ENCODE measurements at regions not wholly inside any gene's neighbourhood (a gene's known extent, or its start where the extent isn't known, plus 50 kb on each side); places are given as distances from the start of the nearest gene placed in this dataset.

GRCh38 chr1:94688646-94689045 is 131.5 kb upstream of the SLC44A3 start:
- no peak for DNase-seq (ENCODE audit: low read depth)
- H3K4me3 ChIP-seq (ENCODE audit: low read depth, low read length) = no peak overlapping the region
- no peak for TF ChIP-seq CTCF (IDR thresholded peaks at IDR 0.05; ENCODE audit: insufficient read depth, low read depth, low read length, missing control alignments)

DNA sequence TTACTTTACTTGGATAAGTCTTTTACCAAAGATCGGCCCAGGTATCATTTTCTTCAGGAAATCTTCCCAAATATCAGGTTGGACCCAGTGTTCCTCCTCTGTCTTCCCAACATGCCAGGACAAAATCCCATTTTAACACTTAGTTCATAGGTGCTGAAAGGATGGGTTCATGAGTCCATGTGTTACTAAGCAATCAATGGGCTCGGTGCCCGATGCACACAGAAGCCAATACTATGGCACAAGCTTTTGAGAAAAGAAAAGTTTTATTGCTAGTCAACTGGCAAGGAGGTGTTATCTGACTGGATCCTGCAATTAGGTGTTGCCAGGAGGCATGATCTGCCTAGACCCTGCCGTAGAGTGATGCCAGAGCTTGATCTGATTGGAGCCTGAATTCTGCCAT is 133.3 kb upstream of the SLC44A3 start:
- no peak overlapping the region for H3K4me3 ChIP-seq (ENCODE audit: low read depth, low read length)
- TF ChIP-seq CTCF (IDR thresholded peaks at IDR 0.05; ENCODE audit: insufficient read depth, low read depth, low read length, missing control alignments) = no peak
- no peak for DNase-seq (ENCODE audit: low read depth)

DNA sequence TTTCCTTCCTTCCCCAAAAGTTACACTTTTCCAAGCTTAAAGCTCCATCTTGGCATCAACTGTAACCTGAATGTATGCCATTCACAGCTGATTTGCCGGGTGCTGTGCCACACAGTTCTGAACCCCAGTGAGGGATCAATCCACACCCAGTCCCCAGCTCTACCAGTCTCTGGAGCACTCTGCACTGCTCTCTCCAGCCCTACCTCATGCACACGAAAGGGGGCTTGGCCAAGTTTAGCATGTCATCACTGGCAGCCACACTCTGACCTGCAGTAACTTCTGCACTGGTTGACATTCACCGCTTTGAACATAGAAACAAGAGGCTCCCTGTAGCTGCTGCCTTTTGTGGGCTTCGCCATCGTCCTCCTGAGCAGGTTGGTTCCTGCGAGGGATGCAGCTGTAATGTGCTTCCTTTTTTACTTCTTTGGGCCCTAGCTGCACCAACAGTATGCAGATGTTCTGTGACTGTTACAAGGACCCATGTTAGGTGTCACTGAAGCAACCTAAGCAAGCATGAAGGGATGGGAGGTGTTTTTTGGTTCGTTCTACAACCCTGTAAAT is 135.4 kb upstream of the SLC44A3 start:
- no peak for DNase-seq (ENCODE audit: low read depth)
- no peak for TF ChIP-seq CTCF (IDR thresholded peaks at IDR 0.05; ENCODE audit: insufficient read depth, low read depth, low read length, missing control alignments)

DNA sequence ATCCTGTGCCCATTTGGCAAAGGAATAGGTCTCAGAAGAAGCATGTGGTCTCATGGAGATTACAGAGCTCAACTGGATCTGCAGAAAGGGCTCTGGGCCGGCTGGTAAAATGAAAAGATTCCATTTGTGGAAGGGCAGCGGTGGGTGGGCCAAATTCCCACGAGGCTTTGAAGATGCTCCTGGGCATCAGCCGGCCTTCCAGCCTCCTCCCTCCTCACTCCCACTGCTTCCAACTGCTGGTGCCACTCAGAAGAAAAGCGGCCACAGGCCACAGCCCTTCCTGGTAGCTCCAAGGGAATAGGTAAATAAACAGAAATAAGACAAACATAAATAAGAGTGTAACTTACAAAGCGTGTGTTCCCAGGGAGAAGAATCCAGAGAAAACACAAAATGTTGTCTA is 136.3 kb upstream of the SLC44A3 start:
- H3K4me3 ChIP-seq (ENCODE audit: low read depth, low read length) = no peak overlapping the region
- no peak for DNase-seq (ENCODE audit: low read depth)
- no peak for TF ChIP-seq CTCF (IDR thresholded peaks at IDR 0.05; ENCODE audit: insufficient read depth, low read depth, low read length, missing control alignments)

More for the DNA sequence above, 135.4 kb upstream of the SLC44A3 start:
- H3K4me3 ChIP-seq (ENCODE audit: low read depth, low read length) = no peak overlapping the region

DNA sequence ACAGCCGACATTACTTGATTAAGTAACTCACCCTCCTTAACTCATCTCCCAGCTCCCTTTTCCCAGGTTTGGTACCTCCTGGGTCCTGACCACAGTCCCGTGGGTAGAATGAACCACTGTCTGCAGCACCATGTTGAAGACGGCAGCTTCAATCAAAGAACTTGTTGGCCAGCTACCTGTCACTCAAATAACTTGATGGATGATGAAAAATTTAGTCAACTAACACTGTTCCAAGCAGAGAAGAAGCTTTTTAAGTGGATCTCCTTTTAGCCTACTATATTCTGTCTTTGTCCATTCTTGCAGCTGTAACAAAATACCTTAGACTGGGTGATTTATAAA is 138.4 kb upstream of the F3 start:
- TF ChIP-seq CTCF (IDR thresholded peaks at IDR 0.05; ENCODE audit: insufficient read depth, low read depth, low read length, missing control alignments) = no peak
- no peak for DNase-seq (ENCODE audit: low read depth)
- H3K4me3 ChIP-seq (ENCODE audit: low read depth, low read length) = no peak overlapping the region

DNA sequence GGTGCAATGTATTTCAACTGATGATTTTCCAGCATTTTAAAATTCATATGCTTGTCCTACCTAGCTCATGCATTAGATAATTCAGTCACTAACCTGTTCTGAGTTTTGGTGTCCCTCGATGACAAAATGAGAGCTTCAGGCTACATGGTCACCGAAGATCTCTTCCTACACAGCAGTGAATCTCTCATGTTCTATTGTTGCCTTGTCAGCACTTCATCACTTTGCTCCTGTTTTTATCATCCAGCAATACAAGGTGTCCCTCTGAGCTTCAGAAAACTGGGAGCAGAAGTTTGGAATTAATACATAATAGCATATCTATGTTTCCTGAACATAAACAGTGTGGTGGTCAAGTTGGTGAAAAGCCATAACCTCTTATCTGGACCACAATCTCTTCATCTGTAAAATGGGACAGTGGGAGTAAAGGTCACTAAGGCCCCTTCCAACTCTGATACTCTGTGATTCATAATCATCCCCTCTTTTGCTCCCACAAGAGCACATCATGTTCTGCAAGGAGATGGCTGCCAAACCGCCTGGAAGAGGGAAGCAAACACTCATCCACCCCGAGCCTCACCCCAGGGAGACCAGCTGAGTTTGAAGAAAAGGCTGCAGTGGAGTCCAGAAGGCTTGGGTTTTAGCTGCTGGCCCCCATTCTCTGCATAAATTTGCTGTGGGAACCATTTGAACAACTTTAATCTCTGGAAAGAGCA is 137.9 kb upstream of the F3 start:
- no peak overlapping the region for H3K4me3 ChIP-seq (ENCODE audit: low read depth, low read length)
- TF ChIP-seq CTCF (IDR thresholded peaks at IDR 0.05; ENCODE audit: insufficient read depth, low read depth, low read length, missing control alignments) = no peak
- no peak for DNase-seq (ENCODE audit: low read depth)
